Neural cell (in vitro differentiated cells): ENCODE measurements at regions not wholly inside any gene's neighbourhood (a gene's known extent, or its start where the extent isn't known, plus 50 kb on each side); places are given as distances from the start of the nearest gene placed in this dataset.

Source experiments
- POLR2AphosphoS5 ChIP-seq: IDR thresholded peaks from 2 replicates; pipeline ENCODE4 v1.6.1; 2012
- TF ChIP-seq, protein P1 (sequence below): fragments of 450-650 bp; IDR thresholded peaks from 2 replicates; pipeline ENCODE4 v1.5.1; 2014; ENCODE audit warnings: antibody characterized with exemption, mild to moderate bottlenecking, moderate library complexity; ENCODE audit not compliant: poor library complexity, severe bottlenecking
- TF ChIP-seq, protein P2 (sequence below): IDR thresholded peaks from 2 replicates; pipeline ENCODE4 v1.6.1; 2012; ENCODE audit warnings: borderline replicate concordance

DNA sequence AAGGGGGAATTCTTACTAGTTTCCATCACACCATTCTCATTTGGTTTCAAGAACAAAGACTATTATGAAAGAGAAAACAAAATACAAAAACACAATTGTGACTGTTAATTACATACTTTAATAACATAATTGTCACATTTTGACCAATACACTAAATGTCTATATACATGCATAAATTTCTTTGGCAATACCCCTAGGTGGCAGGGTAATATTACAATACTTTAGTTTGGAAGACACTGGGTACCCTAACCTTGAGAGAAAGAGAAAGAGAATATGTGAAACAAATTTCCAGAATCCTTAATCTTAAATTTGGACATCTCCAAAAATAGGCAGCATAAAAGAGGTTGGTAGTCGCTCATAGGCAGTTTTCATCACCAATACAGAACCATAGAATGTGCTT, 619.6 kb upstream of the ADAMTS16 start:
- TF ChIP-seq, protein P1, sequence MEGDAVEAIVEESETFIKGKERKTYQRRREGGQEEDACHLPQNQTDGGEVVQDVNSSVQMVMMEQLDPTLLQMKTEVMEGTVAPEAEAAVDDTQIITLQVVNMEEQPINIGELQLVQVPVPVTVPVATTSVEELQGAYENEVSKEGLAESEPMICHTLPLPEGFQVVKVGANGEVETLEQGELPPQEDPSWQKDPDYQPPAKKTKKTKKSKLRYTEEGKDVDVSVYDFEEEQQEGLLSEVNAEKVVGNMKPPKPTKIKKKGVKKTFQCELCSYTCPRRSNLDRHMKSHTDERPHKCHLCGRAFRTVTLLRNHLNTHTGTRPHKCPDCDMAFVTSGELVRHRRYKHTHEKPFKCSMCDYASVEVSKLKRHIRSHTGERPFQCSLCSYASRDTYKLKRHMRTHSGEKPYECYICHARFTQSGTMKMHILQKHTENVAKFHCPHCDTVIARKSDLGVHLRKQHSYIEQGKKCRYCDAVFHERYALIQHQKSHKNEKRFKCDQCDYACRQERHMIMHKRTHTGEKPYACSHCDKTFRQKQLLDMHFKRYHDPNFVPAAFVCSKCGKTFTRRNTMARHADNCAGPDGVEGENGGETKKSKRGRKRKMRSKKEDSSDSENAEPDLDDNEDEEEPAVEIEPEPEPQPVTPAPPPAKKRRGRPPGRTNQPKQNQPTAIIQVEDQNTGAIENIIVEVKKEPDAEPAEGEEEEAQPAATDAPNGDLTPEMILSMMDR: no peak
- TF ChIP-seq POLR2AphosphoS5: no peak
- TF ChIP-seq, protein P2, sequence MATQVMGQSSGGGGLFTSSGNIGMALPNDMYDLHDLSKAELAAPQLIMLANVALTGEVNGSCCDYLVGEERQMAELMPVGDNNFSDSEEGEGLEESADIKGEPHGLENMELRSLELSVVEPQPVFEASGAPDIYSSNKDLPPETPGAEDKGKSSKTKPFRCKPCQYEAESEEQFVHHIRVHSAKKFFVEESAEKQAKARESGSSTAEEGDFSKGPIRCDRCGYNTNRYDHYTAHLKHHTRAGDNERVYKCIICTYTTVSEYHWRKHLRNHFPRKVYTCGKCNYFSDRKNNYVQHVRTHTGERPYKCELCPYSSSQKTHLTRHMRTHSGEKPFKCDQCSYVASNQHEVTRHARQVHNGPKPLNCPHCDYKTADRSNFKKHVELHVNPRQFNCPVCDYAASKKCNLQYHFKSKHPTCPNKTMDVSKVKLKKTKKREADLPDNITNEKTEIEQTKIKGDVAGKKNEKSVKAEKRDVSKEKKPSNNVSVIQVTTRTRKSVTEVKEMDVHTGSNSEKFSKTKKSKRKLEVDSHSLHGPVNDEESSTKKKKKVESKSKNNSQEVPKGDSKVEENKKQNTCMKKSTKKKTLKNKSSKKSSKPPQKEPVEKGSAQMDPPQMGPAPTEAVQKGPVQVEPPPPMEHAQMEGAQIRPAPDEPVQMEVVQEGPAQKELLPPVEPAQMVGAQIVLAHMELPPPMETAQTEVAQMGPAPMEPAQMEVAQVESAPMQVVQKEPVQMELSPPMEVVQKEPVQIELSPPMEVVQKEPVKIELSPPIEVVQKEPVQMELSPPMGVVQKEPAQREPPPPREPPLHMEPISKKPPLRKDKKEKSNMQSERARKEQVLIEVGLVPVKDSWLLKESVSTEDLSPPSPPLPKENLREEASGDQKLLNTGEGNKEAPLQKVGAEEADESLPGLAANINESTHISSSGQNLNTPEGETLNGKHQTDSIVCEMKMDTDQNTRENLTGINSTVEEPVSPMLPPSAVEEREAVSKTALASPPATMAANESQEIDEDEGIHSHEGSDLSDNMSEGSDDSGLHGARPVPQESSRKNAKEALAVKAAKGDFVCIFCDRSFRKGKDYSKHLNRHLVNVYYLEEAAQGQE: no peak
